ENCODE measurements at regions not wholly inside any gene's neighbourhood (a gene's known extent, or its start where the extent isn't known, plus 50 kb on each side); places are given as distances from the start of the nearest gene placed in this dataset.

- no peak for DNase-seq (ENCODE audit: low spot score)
Observed at GRCh38 chr1:103854279-103854678, 104.6 kb downstream of the AMY1C start.

GRCh38 chr1:103859721-103860120, 110.0 kb downstream of the AMY1C start:
- no peak for DNase-seq (ENCODE audit: low spot score)

GRCh38 chr1:103898576-103899345, 149.1 kb downstream of the AMY1C start:
- DNase-seq (ENCODE audit: low spot score), result no peak

GRCh38 chr1:103900005-103900404, 150.3 kb downstream of the AMY1C start:
- no peak for DNase-seq (ENCODE audit: low spot score)

- DNase-seq (ENCODE audit: low spot score), result no peak
Observed at GRCh38 chr1:103901072-103901471, 151.4 kb downstream of the AMY1C start.

- DNase-seq (ENCODE audit: low spot score), result no peak
Observed at GRCh38 chr1:103905363-103905762, 155.7 kb downstream of the AMY1C start.

GRCh38 chr1:103911450-103911849, 161.8 kb downstream of the AMY1C start:
- no peak for DNase-seq (ENCODE audit: low spot score)

- DNase-seq (ENCODE audit: low spot score), result no peak
Observed at GRCh38 chr1:103917795-103918194, 168.1 kb downstream of the AMY1C start.

GRCh38 chr1:103931891-103932290, 182.2 kb downstream of the AMY1C start:
- DNase-seq (ENCODE audit: low spot score), result no peak

- no peak for DNase-seq (ENCODE audit: low spot score)
Observed at GRCh38 chr1:103937763-103938357, 188.2 kb downstream of the AMY1C start.

GRCh38 chr1:103941086-103941485, 191.4 kb downstream of the AMY1C start:
- no peak for DNase-seq (ENCODE audit: low spot score)

- DNase-seq (ENCODE audit: low spot score), result no peak
Observed at GRCh38 chr1:103942029-103942428, 192.3 kb downstream of the AMY1C start.

- no peak for DNase-seq (ENCODE audit: low spot score)
Observed at GRCh38 chr1:103945774-103946173, 196.1 kb downstream of the AMY1C start.

GRCh38 chr1:103948526-103948925, 198.8 kb downstream of the AMY1C start:
- no peak for DNase-seq (ENCODE audit: low spot score)

- DNase-seq (ENCODE audit: low spot score), result no peak
Observed at GRCh38 chr1:103949779-103950178, 200.1 kb downstream of the AMY1C start.

- DNase-seq (ENCODE audit: low spot score), result no peak
Observed at GRCh38 chr1:103953386-103953785, 203.7 kb downstream of the AMY1C start.

- no peak for DNase-seq (ENCODE audit: low spot score)
Observed at GRCh38 chr1:103958699-103959098, 209.0 kb downstream of the AMY1C start.

- no peak for DNase-seq (ENCODE audit: low spot score)
Observed at GRCh38 chr1:103959565-103959964, 209.9 kb downstream of the AMY1C start.

GRCh38 chr1:103960045-103960444, 210.3 kb downstream of the AMY1C start:
- DNase-seq (ENCODE audit: low spot score), result no peak

GRCh38 chr1:103960710-103961109, 211.0 kb downstream of the AMY1C start:
- DNase-seq (ENCODE audit: low spot score), result no peak

GRCh38 chr1:103986792-103987191, 237.1 kb downstream of the AMY1C start:
- no peak for DNase-seq (ENCODE audit: low spot score)

GRCh38 chr1:103997631-103998030, 247.9 kb downstream of the AMY1C start:
- DNase-seq (ENCODE audit: low spot score), result no peak

GRCh38 chr1:104018922-104019674, 269.4 kb downstream of the AMY1C start:
- DNase-seq (ENCODE audit: low spot score), result no peak
